Esophagus muscularis mucosa (tissue), 4 donors: ENCODE measurements at regions not wholly inside any gene's neighbourhood (a gene's known extent, or its start where the extent isn't known, plus 50 kb on each side); places are given as distances from the start of the nearest gene placed in this dataset.

Experiments
- EP300 ChIP-seq: sonication (generic); formaldehyde crosslinking; IDR thresholded peaks from one replicate; pipeline ENCODE4 v1.6.1; 2017; ENCODE audit warnings: antibody characterized with exemption
- POLR2AphosphoS5 ChIP-seq, 2 donors: sonication (generic); formaldehyde crosslinking; IDR thresholded peaks; one replicate each; pipeline ENCODE4 v1.6.1; 2017; ENCODE audit warnings: antibody characterized with exemption in 2 of 2
- TF ChIP-seq, protein P1 (sequence below), 3 experiments: fragments of 200-600 bp in 2 of 3; fragments of 450-650 bp in 1 of 3; sonication (generic) in 2 of 3; IDR thresholded peaks; one replicate each; pipeline ENCODE4 v1.5.1; 2017 to 2019; ENCODE audit warnings: antibody characterized with exemption in 3 of 3, mild to moderate bottlenecking in 2 of 3, moderate library complexity in 1 of 3

DNA sequence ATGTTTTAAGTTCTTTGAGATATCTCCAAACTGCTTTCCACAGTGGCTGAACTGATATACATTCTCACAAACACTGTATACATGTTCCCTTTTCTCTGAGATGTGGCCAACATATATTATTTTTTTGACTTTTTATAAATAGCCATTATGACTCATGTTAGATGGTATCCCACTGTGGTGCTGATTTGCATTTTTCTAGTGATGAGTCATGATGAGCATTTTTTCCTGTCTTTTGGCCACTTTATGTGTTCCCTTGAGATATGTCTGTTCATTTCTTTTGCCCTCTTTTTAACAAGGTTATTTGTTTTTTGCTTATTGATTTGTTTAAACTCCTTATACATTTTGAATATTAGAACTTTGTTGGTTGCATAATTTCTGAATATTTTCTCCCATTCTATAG lies 1055.1 kb downstream of the NXPH1 start:
- TF ChIP-seq, protein P1, sequence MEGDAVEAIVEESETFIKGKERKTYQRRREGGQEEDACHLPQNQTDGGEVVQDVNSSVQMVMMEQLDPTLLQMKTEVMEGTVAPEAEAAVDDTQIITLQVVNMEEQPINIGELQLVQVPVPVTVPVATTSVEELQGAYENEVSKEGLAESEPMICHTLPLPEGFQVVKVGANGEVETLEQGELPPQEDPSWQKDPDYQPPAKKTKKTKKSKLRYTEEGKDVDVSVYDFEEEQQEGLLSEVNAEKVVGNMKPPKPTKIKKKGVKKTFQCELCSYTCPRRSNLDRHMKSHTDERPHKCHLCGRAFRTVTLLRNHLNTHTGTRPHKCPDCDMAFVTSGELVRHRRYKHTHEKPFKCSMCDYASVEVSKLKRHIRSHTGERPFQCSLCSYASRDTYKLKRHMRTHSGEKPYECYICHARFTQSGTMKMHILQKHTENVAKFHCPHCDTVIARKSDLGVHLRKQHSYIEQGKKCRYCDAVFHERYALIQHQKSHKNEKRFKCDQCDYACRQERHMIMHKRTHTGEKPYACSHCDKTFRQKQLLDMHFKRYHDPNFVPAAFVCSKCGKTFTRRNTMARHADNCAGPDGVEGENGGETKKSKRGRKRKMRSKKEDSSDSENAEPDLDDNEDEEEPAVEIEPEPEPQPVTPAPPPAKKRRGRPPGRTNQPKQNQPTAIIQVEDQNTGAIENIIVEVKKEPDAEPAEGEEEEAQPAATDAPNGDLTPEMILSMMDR (IDR thresholded peaks at IDR 0.05), result no peak
- no peak for TF ChIP-seq EP300
- no peak for TF ChIP-seq POLR2AphosphoS5 (IDR thresholded peaks at IDR 0.05)
